Neural progenitor cell (in vitro differentiated cells): ENCODE measurements at regions not wholly inside any gene's neighbourhood (a gene's known extent, or its start where the extent isn't known, plus 50 kb on each side); places are given as distances from the start of the nearest gene placed in this dataset.

Experiments used
- DNase-seq: peaks from one replicate; pipeline ENCODE4 v3.0.0-alpha.2; 2016; ENCODE audit warnings: low spot score
- H2AFZ ChIP-seq: fragments of 200-600 bp; sonication (generic); replicated peaks from 2 replicates; pipeline ENCODE4 v1.6.1; 2016; ENCODE audit warnings: antibody characterized with exemption
- H3F3A ChIP-seq: fragments of 200-600 bp; sonication (generic); 2 replicates; pipeline ENCODE4 v1.6.1; 2016; ENCODE audit warnings: antibody characterized with exemption, low read depth
- H3K27ac ChIP-seq: fragments of 200-600 bp; sonication (generic); 2 replicates; pipeline ENCODE4 v1.5.1; 2016; ENCODE audit warnings: mild to moderate bottlenecking
- H3K27me3 ChIP-seq: fragments of 200-600 bp; sonication (generic); 2 replicates; pipeline ENCODE4 v1.6.1; 2016; ENCODE audit warnings: mild to moderate bottlenecking, moderate library complexity
- H3K36me3 ChIP-seq: fragments of 200-600 bp; sonication (generic); 2 replicates; pipeline ENCODE4 v1.5.1; 2016
- H3K4me1 ChIP-seq: fragments of 200-600 bp; sonication (generic); 2 replicates; pipeline ENCODE4 v1.6.1; 2016; ENCODE audit warnings: mixed run types
- H3K4me2 ChIP-seq: fragments of 200-600 bp; sonication (generic); 2 replicates; pipeline ENCODE4 v1.6.1; 2016
- H3K4me3 ChIP-seq: fragments of 200-600 bp; sonication (generic); 2 replicates; pipeline ENCODE4 v1.5.1; 2016
- H3K79me2 ChIP-seq: fragments of 200-600 bp; sonication (generic); 2 replicates; pipeline ENCODE4 v1.6.1; 2016; ENCODE audit warnings: low read depth
- H3K9ac ChIP-seq: fragments of 200-600 bp; sonication (generic); 2 replicates; pipeline ENCODE4 v1.6.1; 2016
- H3K9me3 ChIP-seq: fragments of 200-600 bp; sonication (generic); 2 replicates; pipeline ENCODE4 v1.5.1; 2016; ENCODE audit warnings: low read depth
- H4K20me1 ChIP-seq: fragments of 200-600 bp; sonication (generic); 2 replicates; pipeline ENCODE4 v1.6.1; 2016; ENCODE audit warnings: low read depth
- H3K27ac Mint-ChIP-seq: 3 replicates; pipeline ENCODE4 v1.8.0; 2021; ENCODE audit warnings: mixed read lengths
- H3K27me3 Mint-ChIP-seq: 2 replicates; pipeline ENCODE4 v1.8.0; 2022; ENCODE audit warnings: low read depth, mild to moderate bottlenecking, inconsistent platforms, moderate library complexity, mixed read lengths; ENCODE audit not compliant: insufficient read depth
- H3K36me3 Mint-ChIP-seq: 3 replicates; pipeline ENCODE4 v1.8.0; 2021; ENCODE audit warnings: mixed read lengths
- H3K4me1 Mint-ChIP-seq: 3 replicates; pipeline ENCODE4 v1.8.0; 2021; ENCODE audit warnings: mixed read lengths
- H3K4me3 Mint-ChIP-seq: 3 replicates; pipeline ENCODE4 v1.8.0; 2021; ENCODE audit warnings: mild to moderate bottlenecking, moderate library complexity, mixed read lengths
- H3K9me3 Mint-ChIP-seq: 3 replicates; pipeline ENCODE4 v1.8.0; 2020; ENCODE audit warnings: mixed read lengths
- CTCF ChIP-seq: fragments of 200-600 bp; sonication (generic); IDR thresholded peaks from 2 replicates; pipeline ENCODE4 v1.5.1; 2017; ENCODE audit warnings: antibody characterized with exemption, mild to moderate bottlenecking
- EZH2 ChIP-seq: fragments of 200-600 bp; sonication (generic); IDR thresholded peaks from 2 replicates; pipeline ENCODE4 v1.6.1; 2017; ENCODE audit warnings: antibody characterized with exemption, mild to moderate bottlenecking, moderate library complexity
- EZH2phosphoT487 ChIP-seq: fragments of 200-600 bp; sonication (generic); IDR thresholded peaks from 2 replicates; pipeline ENCODE4 v1.6.1; 2017; ENCODE audit warnings: antibody characterized with exemption

- no peak overlapping the region for H3K27ac ChIP-seq
- no peak overlapping the region for H3K9ac ChIP-seq
- no peaks in the 10 kb centered on the region for H3K36me3 ChIP-seq
- no peaks in the 10 kb centered on the region for H3K4me1 ChIP-seq
- TF ChIP-seq EZH2 (no peak), CTCF (no peak), EZH2phosphoT487 (no peak)
- H3F3A ChIP-seq, result no peaks in the 10 kb centered on the region
- H3K79me2 ChIP-seq, result no peaks in the 10 kb centered on the region
- peak overlapping the region; percentile 66 for H2AFZ ChIP-seq
- H3K27ac Mint-ChIP-seq, result no peak overlapping the region
- H3K4me1 Mint-ChIP-seq, result peaks cover 16% of the 10 kb centered on the region
- H4K20me1 ChIP-seq, result no peaks in the 10 kb centered on the region
- H3K4me3 Mint-ChIP-seq, result no peak overlapping the region
- DNase-seq, result no peak
- H3K27me3 Mint-ChIP-seq, result no peaks in the 10 kb centered on the region
- H3K4me2 ChIP-seq, result no peak overlapping the region
- H3K9me3 Mint-ChIP-seq, result peaks cover 7% of the 10 kb centered on the region
- H3K9me3 ChIP-seq, result no peaks in the 10 kb centered on the region
- H3K27me3 ChIP-seq, result no peaks in the 10 kb centered on the region
- H3K4me3 ChIP-seq, result no peak overlapping the region
- H3K36me3 Mint-ChIP-seq, result no peaks in the 10 kb centered on the region
These were observed 237.1 kb downstream of the GPD2 start for GRCh38 chr2:156673333-156673615.

- H3K36me3 Mint-ChIP-seq, result no peaks in the 10 kb centered on the region
- Histone ChIP-seq H3K36me3 (no peaks in the 10 kb centered on the region), H3F3A (no peaks in the 10 kb centered on the region), H3K4me1 (no peaks in the 10 kb centered on the region), H3K9me3 (no peaks in the 10 kb centered on the region), H2AFZ (no peak overlapping the region), H3K27me3 (no peaks in the 10 kb centered on the region), H3K9ac (no peak overlapping the region), H3K79me2 (no peaks in the 10 kb centered on the region), H3K4me2 (no peak overlapping the region), H4K20me1 (no peaks in the 10 kb centered on the region), H3K27ac (no peak overlapping the region), H3K4me3 (no peak overlapping the region)
- peaks cover 16% of the 10 kb centered on the region for H3K4me1 Mint-ChIP-seq
- no peak overlapping the region for H3K4me3 Mint-ChIP-seq
- peaks cover 3% of the 10 kb centered on the region for H3K9me3 Mint-ChIP-seq
- no peak for DNase-seq
- H3K27me3 Mint-ChIP-seq, result peaks cover under 1% of the 10 kb centered on the region
- no peak for TF ChIP-seq EZH2phosphoT487
- TF ChIP-seq CTCF, result no peak
- TF ChIP-seq EZH2, result no peak
- no peak overlapping the region for H3K27ac Mint-ChIP-seq
These were observed 237.8 kb downstream of the GPD2 start for GRCh38 chr2:156673981-156674380.

GRCh38 chr2:156675896-156676295 lies 239.7 kb downstream of the GPD2 start:
- H3K36me3 Mint-ChIP-seq, result no peaks in the 10 kb centered on the region
- no peak overlapping the region for H3K27ac Mint-ChIP-seq

More at GRCh38 chr2:156675896-156676295, 239.7 kb downstream of the GPD2 start:
- no peak overlapping the region for H3K9ac ChIP-seq
- H3K27me3 ChIP-seq, result no peaks in the 10 kb centered on the region
- no peaks in the 10 kb centered on the region for H3K4me1 ChIP-seq
- DNase-seq, result no peak
- no peaks in the 10 kb centered on the region for H3F3A ChIP-seq
- no peak overlapping the region for H3K27ac ChIP-seq
- H3K9me3 Mint-ChIP-seq, result no peaks in the 10 kb centered on the region
- H3K36me3 ChIP-seq, result no peaks in the 10 kb centered on the region
- peaks cover 3% of the 10 kb centered on the region for H3K27me3 Mint-ChIP-seq
- H3K9me3 ChIP-seq, result no peaks in the 10 kb centered on the region
- peaks cover 16% of the 10 kb centered on the region for H3K4me1 Mint-ChIP-seq
- no peak overlapping the region for H3K4me3 Mint-ChIP-seq
- no peak overlapping the region for H3K4me2 ChIP-seq
- no peak overlapping the region for H2AFZ ChIP-seq
- H3K4me3 ChIP-seq, result no peak overlapping the region
- no peaks in the 10 kb centered on the region for H4K20me1 ChIP-seq
- no peaks in the 10 kb centered on the region for H3K79me2 ChIP-seq
- no peak for TF ChIP-seq EZH2
- no peak for TF ChIP-seq CTCF
- no peak for TF ChIP-seq EZH2phosphoT487
